Right lobe of liver (tissue), 4 donors: ENCODE measurements at regions not wholly inside any gene's neighbourhood (a gene's known extent, or its start where the extent isn't known, plus 50 kb on each side); places are given as distances from the start of the nearest gene placed in this dataset.

Experiments used
- POLR2A ChIP-seq: fragments of 450-650 bp; IDR thresholded peaks from one replicate; pipeline ENCODE4 v1.6.1; 2017; ENCODE audit warnings: antibody characterized with exemption, mild to moderate bottlenecking
- TF ChIP-seq, protein P1 (sequence below), 4 donors: fragments of 200-600 bp in 3 of 4; fragments of 450-650 bp in 1 of 4; IDR thresholded peaks; one replicate each; pipeline versions ENCODE4 v1.5.1 to v1.8.0; 2016 to 2022; ENCODE audit warnings: antibody characterized with exemption in 4 of 4, mild to moderate bottlenecking in 2 of 4
- donor health status: DM: no; HTN: no; CAD: no.
- donor health status: DM: no; HTN: no; CAD: no.
- donor health status: DM: no; HTN: yes; CAD: no.

DNA sequence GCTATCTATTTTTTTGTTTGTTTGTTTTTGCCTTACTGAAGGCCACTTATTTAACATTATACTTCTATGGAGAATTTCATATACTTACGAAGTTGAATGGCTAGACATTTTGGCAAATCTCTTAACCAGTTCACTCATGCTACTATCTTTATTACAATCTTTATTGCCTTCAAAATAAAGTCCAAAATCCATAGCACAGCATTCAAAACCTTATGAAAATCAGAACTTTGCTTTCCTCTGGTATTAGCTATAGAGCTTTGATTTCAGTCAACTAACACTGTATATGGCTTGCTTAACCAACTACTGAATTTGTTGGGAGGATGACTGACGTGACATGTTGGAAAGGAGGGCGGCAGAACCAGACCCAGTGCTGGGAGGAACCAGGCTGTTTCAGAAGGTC lies 571.1 kb downstream of the LMO4 start:
- TF ChIP-seq, protein P1, sequence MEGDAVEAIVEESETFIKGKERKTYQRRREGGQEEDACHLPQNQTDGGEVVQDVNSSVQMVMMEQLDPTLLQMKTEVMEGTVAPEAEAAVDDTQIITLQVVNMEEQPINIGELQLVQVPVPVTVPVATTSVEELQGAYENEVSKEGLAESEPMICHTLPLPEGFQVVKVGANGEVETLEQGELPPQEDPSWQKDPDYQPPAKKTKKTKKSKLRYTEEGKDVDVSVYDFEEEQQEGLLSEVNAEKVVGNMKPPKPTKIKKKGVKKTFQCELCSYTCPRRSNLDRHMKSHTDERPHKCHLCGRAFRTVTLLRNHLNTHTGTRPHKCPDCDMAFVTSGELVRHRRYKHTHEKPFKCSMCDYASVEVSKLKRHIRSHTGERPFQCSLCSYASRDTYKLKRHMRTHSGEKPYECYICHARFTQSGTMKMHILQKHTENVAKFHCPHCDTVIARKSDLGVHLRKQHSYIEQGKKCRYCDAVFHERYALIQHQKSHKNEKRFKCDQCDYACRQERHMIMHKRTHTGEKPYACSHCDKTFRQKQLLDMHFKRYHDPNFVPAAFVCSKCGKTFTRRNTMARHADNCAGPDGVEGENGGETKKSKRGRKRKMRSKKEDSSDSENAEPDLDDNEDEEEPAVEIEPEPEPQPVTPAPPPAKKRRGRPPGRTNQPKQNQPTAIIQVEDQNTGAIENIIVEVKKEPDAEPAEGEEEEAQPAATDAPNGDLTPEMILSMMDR (IDR thresholded peaks at IDR 0.05), result no peak
- TF ChIP-seq POLR2A, result no peak
